HG03095 (cell line): ENCODE measurements at regions not wholly inside any gene's neighbourhood (a gene's known extent, or its start where the extent isn't known, plus 50 kb on each side); places are given as distances from the start of the nearest gene placed in this dataset.
"Not testable (repeated sequence)": the region's sequence is repeated elsewhere in the genome, so short reads cannot be mapped to it uniquely, and the experiment has no call there.

Experiments used
- ATAC-seq: cut with Tn5 transposase; IDR thresholded peaks from one replicate; pipeline ENCODE4 v1.9.1; 2021; ENCODE audit warnings: moderate library complexity; ENCODE audit not compliant: unreplicated experiment

GRCh38 chr14:35949920-35950513 lies 123.9 kb downstream of the BRMS1L start:
- no peak for ATAC-seq

DNA sequence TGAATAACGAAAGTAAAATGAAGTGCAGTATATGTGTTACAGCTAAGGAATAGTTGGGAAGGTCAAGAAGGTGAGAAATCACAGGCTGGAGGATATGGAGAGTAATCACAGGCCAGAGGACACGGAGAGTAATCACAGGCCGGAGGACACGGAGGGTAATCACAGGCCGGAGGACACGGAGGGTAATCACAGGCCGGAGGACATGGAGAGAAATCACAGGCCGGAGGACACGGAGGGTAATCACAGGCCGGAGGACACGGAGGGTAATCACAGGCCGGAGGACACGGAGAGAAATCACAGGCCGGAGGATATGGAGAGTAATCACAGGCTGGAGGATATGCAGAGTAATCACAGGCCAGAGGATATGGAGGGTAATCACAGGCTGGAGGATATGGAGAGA lies 121.8 kb downstream of the BRMS1L start:
- ATAC-seq = not testable (repeated sequence)

- no peak for ATAC-seq
These were observed 118.7 kb downstream of the BRMS1L start for GRCh38 chr14:35944847-35945246.

DNA sequence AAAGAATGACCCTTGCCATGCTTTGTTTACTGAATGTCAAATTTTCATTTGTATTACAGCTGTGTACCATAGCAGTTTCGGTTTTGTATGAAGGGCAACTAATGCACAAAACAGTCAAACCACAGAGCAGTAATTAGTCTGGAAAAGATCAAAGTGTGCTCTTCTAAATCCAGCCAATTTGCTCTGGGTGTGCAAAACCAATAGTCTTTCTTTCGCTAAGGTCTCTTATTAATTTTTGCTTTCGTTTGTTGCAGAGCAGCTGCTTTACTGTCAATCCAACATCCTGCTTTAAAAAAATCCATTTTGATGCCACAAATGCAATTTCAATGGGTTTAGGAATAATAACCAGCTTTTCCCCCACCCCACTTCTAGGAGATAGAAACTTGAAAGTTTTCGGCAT lies 114.2 kb downstream of the BRMS1L start:
- no peak for ATAC-seq

- no peak for ATAC-seq
These were observed 112.6 kb downstream of the BRMS1L start for GRCh38 chr14:35938770-35939169.

DNA sequence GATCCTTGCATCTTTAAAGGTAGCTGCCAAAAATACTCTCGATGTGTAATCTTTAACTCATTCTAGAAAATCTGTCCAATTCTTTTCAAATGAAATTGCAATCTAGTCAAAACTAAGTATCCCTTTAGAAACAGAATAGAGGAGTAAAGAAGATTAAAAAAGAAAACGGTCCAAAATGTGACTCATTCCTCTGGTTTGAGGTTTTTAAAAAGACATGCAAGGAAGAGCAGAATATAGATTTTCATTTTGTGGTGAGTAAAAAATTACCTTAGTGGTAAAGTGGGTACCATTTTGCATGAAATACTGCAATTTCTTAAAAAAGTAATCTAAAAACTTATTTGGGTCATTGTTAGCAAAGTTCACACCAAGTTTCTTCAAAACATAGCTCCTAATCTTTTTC lies 108.4 kb downstream of the BRMS1L start:
- ATAC-seq = peak; percentile 62

GRCh38 chr14:35932659-35933159 lies 106.6 kb downstream of the BRMS1L start:
- ATAC-seq = peak; percentile 42

GRCh38 chr14:35932136-35932535 lies 106.0 kb downstream of the BRMS1L start:
- ATAC-seq = no peak

DNA sequence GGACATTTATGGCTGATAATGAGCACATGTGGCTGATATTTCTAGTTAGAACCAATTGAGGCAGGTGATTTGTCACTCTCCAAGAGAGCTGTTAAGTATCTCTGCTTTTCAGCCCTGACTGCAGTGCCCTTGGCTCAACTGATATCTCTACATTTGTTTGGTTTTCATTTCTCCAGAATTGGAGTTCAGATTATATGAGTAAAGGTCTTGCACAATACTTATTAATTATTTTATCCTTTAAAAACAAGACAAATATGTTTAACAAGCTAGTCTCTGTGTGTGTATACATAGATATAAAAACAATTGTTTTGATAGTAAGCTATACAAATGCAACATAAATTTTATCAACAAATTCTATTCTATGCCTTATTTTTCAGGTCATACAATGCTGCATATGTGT lies 105.2 kb downstream of the BRMS1L start:
- no peak for ATAC-seq

DNA sequence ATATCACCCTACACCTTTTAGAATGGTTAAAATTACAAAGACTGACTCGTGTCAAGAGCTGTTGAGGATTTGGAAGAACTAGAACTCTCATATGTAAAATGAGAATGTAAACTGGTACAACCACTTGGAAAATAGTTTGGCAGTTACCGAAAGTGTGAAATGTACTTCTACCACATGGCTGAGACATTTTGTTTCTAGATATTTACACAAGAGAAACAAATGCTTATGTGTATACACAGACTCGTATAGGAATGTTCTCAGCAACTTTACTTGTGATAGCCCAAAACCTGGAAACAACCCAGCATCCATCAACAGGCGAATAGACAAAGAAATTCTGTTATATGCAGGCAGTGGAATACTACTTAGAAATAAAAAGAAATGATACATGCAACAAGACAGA lies 103.0 kb downstream of the BRMS1L start:
- ATAC-seq = no peak

DNA sequence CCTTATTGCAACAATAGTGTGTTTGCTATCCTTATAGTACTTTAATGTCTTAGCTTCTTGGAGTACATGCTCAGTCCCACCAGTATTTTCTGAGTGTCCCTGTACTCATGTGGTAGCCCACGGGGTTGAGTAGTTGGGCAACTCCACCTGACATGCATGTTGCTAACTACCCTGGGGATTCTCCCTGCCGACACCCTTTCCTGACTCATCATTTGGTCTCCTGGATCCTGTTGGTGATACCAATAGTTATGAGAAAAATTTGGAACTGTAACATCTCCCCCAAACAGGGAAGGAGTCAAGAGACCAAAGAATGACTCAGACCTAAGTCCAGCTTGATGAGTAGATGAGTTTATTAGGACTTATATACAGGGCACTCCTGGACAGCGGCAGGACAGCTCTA lies 101.6 kb downstream of the BRMS1L start:
- ATAC-seq = no peak

GRCh38 chr14:35925319-35925718 lies 99.2 kb downstream of the BRMS1L start:
- ATAC-seq = no peak

DNA sequence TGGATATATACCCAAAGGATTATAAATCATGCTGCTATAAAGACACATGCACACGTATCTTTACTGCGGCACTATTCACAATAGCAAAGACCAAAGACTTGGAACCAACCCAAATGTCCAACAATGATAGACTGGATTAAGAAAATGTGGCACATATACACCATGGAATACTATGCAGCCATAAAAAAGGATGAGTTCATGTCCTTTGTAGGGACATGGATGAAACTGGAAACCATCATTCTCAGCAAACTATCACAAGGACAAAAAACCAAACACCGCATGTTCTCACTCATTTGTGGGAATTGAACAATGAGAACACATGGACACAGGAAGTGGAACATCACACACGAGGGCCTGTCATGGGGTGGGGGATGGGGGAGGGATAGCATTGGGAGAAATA lies 96.5 kb downstream of the BRMS1L start:
- not testable (repeated sequence) for ATAC-seq

DNA sequence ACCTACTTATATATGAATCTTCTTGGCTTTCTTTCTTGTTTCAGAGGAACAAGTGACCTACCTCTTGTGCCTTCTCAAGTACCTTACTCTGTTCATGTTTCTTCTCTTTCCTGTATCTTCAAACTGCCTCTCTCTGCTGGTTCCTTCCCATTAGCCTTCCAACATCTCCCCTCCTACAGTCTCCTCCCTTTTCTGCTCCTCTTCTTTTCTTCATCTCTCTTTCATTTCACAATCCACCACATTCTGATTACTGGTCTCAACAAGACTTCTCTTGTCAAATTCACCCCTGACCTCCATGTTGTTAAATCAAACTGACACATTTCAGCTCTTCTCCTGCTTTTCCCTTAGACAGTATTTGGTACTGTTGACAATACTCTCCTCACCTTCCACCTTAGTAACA lies 95.6 kb downstream of the BRMS1L start:
- ATAC-seq = no peak
